ENCODE measurements at regions not wholly inside any gene's neighbourhood (a gene's known extent, or its start where the extent isn't known, plus 50 kb on each side); places are given as distances from the start of the nearest gene placed in this dataset.

DNA sequence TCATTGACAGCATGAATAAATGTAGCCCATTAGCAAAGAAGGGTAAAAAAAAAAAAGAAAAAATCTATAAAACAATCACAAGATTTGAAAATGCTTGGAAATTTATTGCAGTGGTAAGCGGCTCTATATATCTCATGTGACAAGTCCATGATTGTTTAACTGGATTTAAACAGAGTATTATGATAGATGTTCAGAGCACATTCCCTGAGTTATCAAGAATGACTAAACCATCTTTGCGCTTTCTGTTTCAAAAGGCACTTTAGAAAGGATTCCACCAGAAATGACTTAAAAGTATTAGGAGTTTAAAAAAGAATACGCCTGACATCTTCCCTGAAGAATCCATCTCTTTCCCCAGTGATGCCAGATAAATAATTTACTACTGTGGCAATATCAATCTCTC, 409.5 kb upstream of the UBE2E3 start:
- no peaks in the 10 kb centered on the region for H4K20me1 ChIP-seq (ENCODE audit: insufficient read depth)
- H3K4me3 ChIP-seq (ENCODE audit: low read length) = no peak overlapping the region
- no peaks in the 10 kb centered on the region for H3K36me3 ChIP-seq (ENCODE audit: insufficient read depth, low read length)
- H3K9me2 ChIP-seq (ENCODE audit: insufficient read depth, low read length) = no peaks in the 10 kb centered on the region
- no peak overlapping the region for H3K9ac ChIP-seq (ENCODE audit: low read length)
- TF ChIP-seq SMC3 (conservative IDR thresholded peaks at IDR 0.05; ENCODE audit: poor library complexity) (no peak), MXI1 (conservative IDR thresholded peaks at IDR 0.05; ENCODE audit: poor library complexity, severe bottlenecking) (no peak), POLR2AphosphoS5 (IDR thresholded peaks at IDR 0.05) (no peak), TAF1 (IDR thresholded peaks at IDR 0.05; ENCODE audit: low read depth) (no peak), EP300 (conservative IDR thresholded peaks at IDR 0.05; ENCODE audit: poor library complexity, severe bottlenecking) (no peak), EZH2 (IDR thresholded peaks at IDR 0.05; ENCODE audit: borderline replicate concordance, insufficient read depth, low read length, poor library complexity, severe bottlenecking) (no peak), RAD21 (conservative IDR thresholded peaks at IDR 0.05) (no peak)
- TF ChIP-seq, protein P1, sequence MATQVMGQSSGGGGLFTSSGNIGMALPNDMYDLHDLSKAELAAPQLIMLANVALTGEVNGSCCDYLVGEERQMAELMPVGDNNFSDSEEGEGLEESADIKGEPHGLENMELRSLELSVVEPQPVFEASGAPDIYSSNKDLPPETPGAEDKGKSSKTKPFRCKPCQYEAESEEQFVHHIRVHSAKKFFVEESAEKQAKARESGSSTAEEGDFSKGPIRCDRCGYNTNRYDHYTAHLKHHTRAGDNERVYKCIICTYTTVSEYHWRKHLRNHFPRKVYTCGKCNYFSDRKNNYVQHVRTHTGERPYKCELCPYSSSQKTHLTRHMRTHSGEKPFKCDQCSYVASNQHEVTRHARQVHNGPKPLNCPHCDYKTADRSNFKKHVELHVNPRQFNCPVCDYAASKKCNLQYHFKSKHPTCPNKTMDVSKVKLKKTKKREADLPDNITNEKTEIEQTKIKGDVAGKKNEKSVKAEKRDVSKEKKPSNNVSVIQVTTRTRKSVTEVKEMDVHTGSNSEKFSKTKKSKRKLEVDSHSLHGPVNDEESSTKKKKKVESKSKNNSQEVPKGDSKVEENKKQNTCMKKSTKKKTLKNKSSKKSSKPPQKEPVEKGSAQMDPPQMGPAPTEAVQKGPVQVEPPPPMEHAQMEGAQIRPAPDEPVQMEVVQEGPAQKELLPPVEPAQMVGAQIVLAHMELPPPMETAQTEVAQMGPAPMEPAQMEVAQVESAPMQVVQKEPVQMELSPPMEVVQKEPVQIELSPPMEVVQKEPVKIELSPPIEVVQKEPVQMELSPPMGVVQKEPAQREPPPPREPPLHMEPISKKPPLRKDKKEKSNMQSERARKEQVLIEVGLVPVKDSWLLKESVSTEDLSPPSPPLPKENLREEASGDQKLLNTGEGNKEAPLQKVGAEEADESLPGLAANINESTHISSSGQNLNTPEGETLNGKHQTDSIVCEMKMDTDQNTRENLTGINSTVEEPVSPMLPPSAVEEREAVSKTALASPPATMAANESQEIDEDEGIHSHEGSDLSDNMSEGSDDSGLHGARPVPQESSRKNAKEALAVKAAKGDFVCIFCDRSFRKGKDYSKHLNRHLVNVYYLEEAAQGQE (IDR thresholded peaks at IDR 0.05; ENCODE audit: borderline replicate concordance) = no peak
- TF ChIP-seq, protein P2, sequence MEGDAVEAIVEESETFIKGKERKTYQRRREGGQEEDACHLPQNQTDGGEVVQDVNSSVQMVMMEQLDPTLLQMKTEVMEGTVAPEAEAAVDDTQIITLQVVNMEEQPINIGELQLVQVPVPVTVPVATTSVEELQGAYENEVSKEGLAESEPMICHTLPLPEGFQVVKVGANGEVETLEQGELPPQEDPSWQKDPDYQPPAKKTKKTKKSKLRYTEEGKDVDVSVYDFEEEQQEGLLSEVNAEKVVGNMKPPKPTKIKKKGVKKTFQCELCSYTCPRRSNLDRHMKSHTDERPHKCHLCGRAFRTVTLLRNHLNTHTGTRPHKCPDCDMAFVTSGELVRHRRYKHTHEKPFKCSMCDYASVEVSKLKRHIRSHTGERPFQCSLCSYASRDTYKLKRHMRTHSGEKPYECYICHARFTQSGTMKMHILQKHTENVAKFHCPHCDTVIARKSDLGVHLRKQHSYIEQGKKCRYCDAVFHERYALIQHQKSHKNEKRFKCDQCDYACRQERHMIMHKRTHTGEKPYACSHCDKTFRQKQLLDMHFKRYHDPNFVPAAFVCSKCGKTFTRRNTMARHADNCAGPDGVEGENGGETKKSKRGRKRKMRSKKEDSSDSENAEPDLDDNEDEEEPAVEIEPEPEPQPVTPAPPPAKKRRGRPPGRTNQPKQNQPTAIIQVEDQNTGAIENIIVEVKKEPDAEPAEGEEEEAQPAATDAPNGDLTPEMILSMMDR (IDR thresholded peaks at IDR 0.05; ENCODE audit: poor library complexity, severe bottlenecking) = no peak
- H3K27ac ChIP-seq (ENCODE audit: low read length) = no peak overlapping the region
- no peak overlapping the region for H2AFZ ChIP-seq (ENCODE audit: low read depth, low read length)
- no peaks in the 10 kb centered on the region for H3K27me3 ChIP-seq (ENCODE audit: insufficient read depth, low read depth, low read length)
- H3K79me2 ChIP-seq (replicated peaks; ENCODE audit: insufficient read depth, low read length) = no peaks in the 10 kb centered on the region
- H3K9me3 ChIP-seq (ENCODE audit: low read length) = no peaks in the 10 kb centered on the region
- no peaks in the 10 kb centered on the region for H3F3A ChIP-seq (ENCODE audit: insufficient read depth, low read length, poor library complexity, severe bottlenecking)
- no peak overlapping the region for H3K4me2 ChIP-seq (ENCODE audit: low read length)

DNA sequence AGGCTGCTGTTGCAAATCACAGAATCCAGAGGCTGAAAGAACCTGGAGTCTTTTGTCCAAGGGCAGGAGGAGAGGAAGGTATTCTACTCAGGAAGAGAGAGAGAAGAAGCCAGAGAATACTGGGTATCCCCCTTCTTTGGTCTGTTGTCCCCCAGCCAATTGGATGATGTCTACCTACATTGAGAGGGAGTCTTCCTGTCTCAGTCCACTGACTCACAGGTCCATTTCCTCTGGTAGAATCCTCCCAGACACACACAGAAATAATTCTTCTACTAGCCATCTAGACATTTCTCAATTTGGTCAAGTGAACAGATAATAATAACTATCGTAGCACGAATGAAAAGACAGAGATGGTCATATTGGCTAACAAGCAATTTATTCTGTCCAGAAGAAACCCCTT, 416.4 kb upstream of the UBE2E3 start:
- Histone ChIP-seq H3K36me3 (ENCODE audit: insufficient read depth, low read length) (no peaks in the 10 kb centered on the region), H3K27ac (ENCODE audit: low read length) (no peak overlapping the region), H3F3A (ENCODE audit: insufficient read depth, low read length, poor library complexity, severe bottlenecking) (no peaks in the 10 kb centered on the region), H3K4me2 (ENCODE audit: low read length) (no peak overlapping the region), H3K79me2 (replicated peaks; ENCODE audit: insufficient read depth, low read length) (no peaks in the 10 kb centered on the region), H2AFZ (ENCODE audit: low read depth, low read length) (no peak overlapping the region), H3K9me2 (ENCODE audit: insufficient read depth, low read length) (no peaks in the 10 kb centered on the region), H3K27me3 (ENCODE audit: insufficient read depth, low read depth, low read length) (no peaks in the 10 kb centered on the region), H4K20me1 (ENCODE audit: insufficient read depth) (no peaks in the 10 kb centered on the region), H3K4me3 (ENCODE audit: low read length) (no peak overlapping the region), H3K9me3 (ENCODE audit: low read length) (no peaks in the 10 kb centered on the region), H3K9ac (ENCODE audit: low read length) (no peak overlapping the region)
- TF ChIP-seq RAD21 (conservative IDR thresholded peaks at IDR 0.05) (no peak), EZH2 (IDR thresholded peaks at IDR 0.05; ENCODE audit: borderline replicate concordance, insufficient read depth, low read length, poor library complexity, severe bottlenecking) (no peak)

DNA sequence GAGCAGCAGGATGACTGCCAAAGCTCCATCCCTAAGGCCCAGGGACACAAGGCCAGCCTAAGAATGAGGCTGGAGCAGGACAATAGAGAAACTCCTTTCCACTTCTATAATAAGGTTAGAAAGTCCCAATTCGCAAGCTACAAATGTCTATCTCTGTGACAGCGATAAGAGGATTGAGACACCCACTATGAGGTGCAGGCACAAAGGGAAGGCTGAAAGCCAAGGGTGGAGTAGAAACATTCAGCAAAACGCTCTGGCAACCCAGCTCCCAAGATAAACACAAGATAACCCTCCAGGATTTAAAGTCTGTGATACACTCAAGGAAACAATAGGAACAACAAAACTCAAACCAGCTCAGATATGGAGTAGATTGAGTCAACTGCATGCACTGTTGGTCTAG, 418.0 kb upstream of the UBE2E3 start:
- Histone ChIP-seq H3K9me2 (ENCODE audit: insufficient read depth, low read length) (no peaks in the 10 kb centered on the region), H3F3A (ENCODE audit: insufficient read depth, low read length, poor library complexity, severe bottlenecking) (no peaks in the 10 kb centered on the region), H3K27ac (ENCODE audit: low read length) (no peak overlapping the region), H3K4me3 (ENCODE audit: low read length) (no peak overlapping the region), H3K36me3 (ENCODE audit: insufficient read depth, low read length) (no peaks in the 10 kb centered on the region), H3K27me3 (ENCODE audit: insufficient read depth, low read depth, low read length) (no peaks in the 10 kb centered on the region), H4K20me1 (ENCODE audit: insufficient read depth) (no peaks in the 10 kb centered on the region), H2AFZ (ENCODE audit: low read depth, low read length) (no peak overlapping the region), H3K9me3 (ENCODE audit: low read length) (no peaks in the 10 kb centered on the region), H3K4me2 (ENCODE audit: low read length) (no peak overlapping the region), H3K9ac (ENCODE audit: low read length) (no peak overlapping the region), H3K79me2 (replicated peaks; ENCODE audit: insufficient read depth, low read length) (no peaks in the 10 kb centered on the region)
- TF ChIP-seq POLR2AphosphoS5 (IDR thresholded peaks at IDR 0.05) (no peak), EP300 (conservative IDR thresholded peaks at IDR 0.05; ENCODE audit: poor library complexity, severe bottlenecking) (no peak), EZH2 (IDR thresholded peaks at IDR 0.05; ENCODE audit: borderline replicate concordance, insufficient read depth, low read length, poor library complexity, severe bottlenecking) (no peak), RAD21 (conservative IDR thresholded peaks at IDR 0.05) (no peak), MXI1 (conservative IDR thresholded peaks at IDR 0.05; ENCODE audit: poor library complexity, severe bottlenecking) (no peak), TAF1 (IDR thresholded peaks at IDR 0.05; ENCODE audit: low read depth) (no peak), SMC3 (conservative IDR thresholded peaks at IDR 0.05; ENCODE audit: poor library complexity) (no peak)
- TF ChIP-seq, protein P1 (IDR thresholded peaks at IDR 0.05; ENCODE audit: borderline replicate concordance) = no peak
- TF ChIP-seq, protein P2 (IDR thresholded peaks at IDR 0.05; ENCODE audit: poor library complexity, severe bottlenecking) = no peak

All from neural cell (in vitro differentiated cells).